ENCODE measurements at regions not wholly inside any gene's neighbourhood (a gene's known extent, or its start where the extent isn't known, plus 50 kb on each side); places are given as distances from the start of the nearest gene placed in this dataset.

- Histone ChIP-seq H3K9me3 (replicated peaks; ENCODE audit: insufficient read depth, low read length) (no peaks in the 10 kb centered on the region), H3K9ac (ENCODE audit: low read length) (no peak overlapping the region), H3K9me2 (replicated peaks; ENCODE audit: insufficient read depth, low read length) (no peaks in the 10 kb centered on the region), H2AFZ (ENCODE audit: low read length) (no peak overlapping the region), H3K27ac (ENCODE audit: low read length) (no peak overlapping the region), H3K4me2 (ENCODE audit: low read depth, low read length) (no peak overlapping the region), H4K20me1 (ENCODE audit: insufficient read depth, low read length) (no peaks in the 10 kb centered on the region), H3K4me3 (ENCODE audit: low read length) (no peak overlapping the region), H3K36me3 (replicated peaks; ENCODE audit: insufficient read depth, low read length) (no peaks in the 10 kb centered on the region), H3K79me2 (ENCODE audit: low read length) (no peaks in the 10 kb centered on the region), H3K4me1 (ENCODE audit: low read length) (no peaks in the 10 kb centered on the region), H3K27me3 (replicated peaks; ENCODE audit: insufficient read depth, low read length) (no peaks in the 10 kb centered on the region), H3F3A (ENCODE audit: insufficient read depth, low read length) (no peaks in the 10 kb centered on the region)
- DNase-seq = no peak
- TF ChIP-seq EZH2 (optimal IDR thresholded peaks at IDR 0.05; ENCODE audit: low read depth, low read length) (no peak), CTCF (IDR thresholded peaks at IDR 0.05; ENCODE audit: low read length) (no peak), EZH2phosphoT487 (IDR thresholded peaks at IDR 0.05; ENCODE audit: low read length) (no peak)
These were observed 465.3 kb downstream of the BMP2 start for GRCh38 chr20:7232796-7233195.

- Histone ChIP-seq H3K36me3 (replicated peaks; ENCODE audit: insufficient read depth, low read length) (no peaks in the 10 kb centered on the region), H4K20me1 (ENCODE audit: insufficient read depth, low read length) (no peaks in the 10 kb centered on the region), H3K79me2 (ENCODE audit: low read length) (no peaks in the 10 kb centered on the region), H3K27me3 (replicated peaks; ENCODE audit: insufficient read depth, low read length) (no peaks in the 10 kb centered on the region), H3K9me2 (replicated peaks; ENCODE audit: insufficient read depth, low read length) (no peaks in the 10 kb centered on the region), H3K4me1 (ENCODE audit: low read length) (no peaks in the 10 kb centered on the region), H3K9ac (ENCODE audit: low read length) (no peak overlapping the region), H3K4me3 (ENCODE audit: low read length) (no peak overlapping the region), H3K27ac (ENCODE audit: low read length) (no peak overlapping the region), H3K4me2 (ENCODE audit: low read depth, low read length) (no peak overlapping the region), H3F3A (ENCODE audit: insufficient read depth, low read length) (no peaks in the 10 kb centered on the region), H3K9me3 (replicated peaks; ENCODE audit: insufficient read depth, low read length) (no peaks in the 10 kb centered on the region), H2AFZ (ENCODE audit: low read length) (no peak overlapping the region)
- DNase-seq = no peak
- TF ChIP-seq CTCF (IDR thresholded peaks at IDR 0.05; ENCODE audit: low read length) = no peak
- no peak for TF ChIP-seq EZH2phosphoT487 (IDR thresholded peaks at IDR 0.05; ENCODE audit: low read length)
- no peak for TF ChIP-seq EZH2 (optimal IDR thresholded peaks at IDR 0.05; ENCODE audit: low read depth, low read length)
These were observed 469.8 kb downstream of the BMP2 start for GRCh38 chr20:7237251-7237650.

DNA sequence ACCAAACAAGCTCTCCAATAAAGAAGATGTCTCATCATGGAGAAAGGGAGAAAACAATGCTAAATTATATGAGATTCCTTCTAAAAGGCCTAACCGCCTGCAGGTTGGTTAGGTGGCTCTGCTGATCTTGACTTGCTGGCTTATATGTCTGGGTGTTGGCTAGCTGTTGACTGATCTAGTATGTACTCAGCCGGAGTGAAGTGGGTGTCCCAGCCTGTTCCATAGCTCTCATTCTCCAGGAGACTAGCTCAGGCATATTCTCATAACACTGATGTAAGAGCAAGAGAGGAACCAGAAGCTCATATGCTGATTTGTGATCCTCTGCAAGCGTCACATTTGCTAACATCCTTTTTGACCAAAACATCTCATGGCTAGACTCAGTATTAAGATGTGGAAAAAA lies 473.0 kb downstream of the BMP2 start:
- Histone ChIP-seq H3K27me3 (replicated peaks; ENCODE audit: insufficient read depth, low read length) (no peaks in the 10 kb centered on the region), H3K9ac (ENCODE audit: low read length) (no peak overlapping the region), H3K36me3 (replicated peaks; ENCODE audit: insufficient read depth, low read length) (no peaks in the 10 kb centered on the region), H3K4me1 (ENCODE audit: low read length) (no peaks in the 10 kb centered on the region), H3K79me2 (ENCODE audit: low read length) (no peaks in the 10 kb centered on the region), H3K9me2 (replicated peaks; ENCODE audit: insufficient read depth, low read length) (no peaks in the 10 kb centered on the region), H4K20me1 (ENCODE audit: insufficient read depth, low read length) (no peaks in the 10 kb centered on the region), H3F3A (ENCODE audit: insufficient read depth, low read length) (no peaks in the 10 kb centered on the region), H3K4me3 (ENCODE audit: low read length) (no peak overlapping the region), H3K4me2 (ENCODE audit: low read depth, low read length) (no peak overlapping the region), H3K27ac (ENCODE audit: low read length) (no peak overlapping the region), H3K9me3 (replicated peaks; ENCODE audit: insufficient read depth, low read length) (no peaks in the 10 kb centered on the region), H2AFZ (ENCODE audit: low read length) (no peak overlapping the region)
- TF ChIP-seq CTCF (IDR thresholded peaks at IDR 0.05; ENCODE audit: low read length) = no peak
- TF ChIP-seq EZH2 (optimal IDR thresholded peaks at IDR 0.05; ENCODE audit: low read depth, low read length) = no peak
- TF ChIP-seq EZH2phosphoT487 (IDR thresholded peaks at IDR 0.05; ENCODE audit: low read length) = no peak
- DNase-seq = no peak
